H9 (cell line): ENCODE measurements at regions not wholly inside any gene's neighbourhood (a gene's known extent, or its start where the extent isn't known, plus 50 kb on each side); places are given as distances from the start of the nearest gene placed in this dataset.
"Not testable (repeated sequence)": the region's sequence is repeated elsewhere in the genome, so short reads cannot be mapped to it uniquely, and the experiment has no call there.

ENCODE experiments used
- DNase-seq: peaks from one replicate; pipeline ENCODE4 v3.0.0-alpha.2; 2017
- H2AFZ ChIP-seq: one replicate; pipeline ENCODE4 v1.6.1; 2013; ENCODE audit warnings: mild to moderate bottlenecking, low read length, control low read depth, moderate library complexity
- H2AK5ac ChIP-seq: 2 replicates; pipeline ENCODE4 v1.6.1; 2013; ENCODE audit warnings: low read length, control low read depth, mixed read lengths; ENCODE audit not compliant: insufficient read length
- H2BK120ac ChIP-seq: one replicate; pipeline ENCODE4 v1.6.1; 2013; ENCODE audit warnings: low read depth, mild to moderate bottlenecking, low read length, control low read depth, inconsistent platforms; ENCODE audit not compliant: poor library complexity, severe bottlenecking
- H2BK12ac ChIP-seq: 2 replicates; pipeline ENCODE4 v1.6.1; 2013; ENCODE audit warnings: low read length, control low read depth, mixed read lengths, low read depth; ENCODE audit not compliant: insufficient read length
- H2BK15ac ChIP-seq: 2 replicates; pipeline ENCODE4 v1.6.1; 2013; ENCODE audit warnings: low read depth, low read length, control low read depth
- H2BK20ac ChIP-seq: one replicate; pipeline ENCODE4 v1.6.1; 2013; ENCODE audit warnings: low read depth, mild to moderate bottlenecking, low read length, control low read depth, inconsistent platforms; ENCODE audit not compliant: poor library complexity, severe bottlenecking
- H2BK5ac ChIP-seq: 2 replicates; pipeline ENCODE4 v1.6.1; 2013; ENCODE audit warnings: low read length, control low read depth, mixed read lengths; ENCODE audit not compliant: insufficient read length
- H3K14ac ChIP-seq: 2 replicates; pipeline ENCODE4 v1.6.1; 2013; ENCODE audit warnings: low read length, control low read depth; ENCODE audit not compliant: insufficient read depth
- H3K18ac ChIP-seq: 2 replicates; pipeline ENCODE4 v1.6.1; 2013; ENCODE audit warnings: low read depth, mild to moderate bottlenecking, mixed read lengths, low read length, control low read depth; ENCODE audit not compliant: insufficient read length
- H3K23ac ChIP-seq: 2 replicates; pipeline ENCODE4 v1.6.1; 2013; ENCODE audit warnings: low read length, control low read depth, mixed read lengths, low read depth; ENCODE audit not compliant: insufficient read length
- H3K23me2 ChIP-seq: 2 replicates; pipeline ENCODE4 v1.6.1; 2013; ENCODE audit warnings: low read depth, mild to moderate bottlenecking, mixed read lengths, low read length, control low read depth; ENCODE audit not compliant: insufficient read length, poor library complexity, severe bottlenecking
- H3K27ac ChIP-seq: 2 replicates; pipeline ENCODE4 v1.5.1; 2013; ENCODE audit warnings: low read length, control low read depth, mixed read lengths, low read depth; ENCODE audit not compliant: insufficient read length
- H3K27me3 ChIP-seq: 2 replicates; pipeline ENCODE4 v1.6.1; 2013; ENCODE audit warnings: low read length, control low read depth, inconsistent platforms; ENCODE audit not compliant: insufficient read depth
- H3K4ac ChIP-seq: 2 replicates; pipeline ENCODE4 v1.6.1; 2013; ENCODE audit warnings: low read depth, mild to moderate bottlenecking, control low read depth, inconsistent platforms, low read length, moderate library complexity
- H3K4me1 ChIP-seq: 2 replicates; pipeline ENCODE4 v1.6.1; 2013; ENCODE audit warnings: low read length, control low read depth, inconsistent platforms; ENCODE audit not compliant: insufficient read depth
- H3K4me2 ChIP-seq: 2 replicates; pipeline ENCODE4 v1.6.1; 2013; ENCODE audit warnings: low read length, control low read depth, mixed read lengths; ENCODE audit not compliant: insufficient read length, insufficient read depth
- H3K56ac ChIP-seq: 2 replicates; pipeline ENCODE4 v1.6.1; 2013; ENCODE audit warnings: low read depth, mild to moderate bottlenecking, mixed read lengths, low read length, control low read depth; ENCODE audit not compliant: insufficient read length
- H3K79me1 ChIP-seq: 2 replicates; pipeline ENCODE4 v1.6.1; 2013; ENCODE audit warnings: low read depth, mild to moderate bottlenecking, moderate library complexity, low read length, control low read depth, inconsistent platforms; ENCODE audit not compliant: insufficient read depth, poor library complexity, severe bottlenecking
- H3K79me2 ChIP-seq: 2 replicates; pipeline ENCODE4 v1.6.1; 2013; ENCODE audit warnings: low read length, control low read depth, inconsistent platforms; ENCODE audit not compliant: insufficient read depth
- H3K9ac ChIP-seq: 2 replicates; pipeline ENCODE4 v1.6.1; 2013; ENCODE audit warnings: low read length, control low read depth, mixed read lengths; ENCODE audit not compliant: insufficient read length; ENCODE audit errors: extremely low read depth
- H3K9me3 ChIP-seq: one replicate; pipeline ENCODE4 v1.6.1; 2013; ENCODE audit warnings: low read depth, low read length, inconsistent platforms; ENCODE audit not compliant: control insufficient read depth
- H3T11ph ChIP-seq: one replicate; pipeline ENCODE4 v1.6.1; 2013; ENCODE audit warnings: mild to moderate bottlenecking, low read length, control low read depth, inconsistent platforms
- H4K20me1 ChIP-seq: one replicate; pipeline ENCODE4 v1.6.1; 2013; ENCODE audit not compliant: control insufficient read depth, insufficient read length, insufficient read depth
- H4K5ac ChIP-seq: 2 replicates; pipeline ENCODE4 v1.6.1; 2013; ENCODE audit warnings: low read depth, mild to moderate bottlenecking, mixed read lengths, low read length, control low read depth; ENCODE audit not compliant: insufficient read length
- H4K8ac ChIP-seq: replicated peaks from 2 replicates; pipeline ENCODE4 v1.6.1; 2013; ENCODE audit warnings: low read length, control low read depth, mixed read lengths, low read depth; ENCODE audit not compliant: insufficient read length
- H4K91ac ChIP-seq: 2 replicates; pipeline ENCODE4 v1.6.1; 2013; ENCODE audit warnings: low read depth, mild to moderate bottlenecking, moderate library complexity, mixed read lengths, low read length, control low read depth; ENCODE audit not compliant: insufficient read length
- H3K27ac Mint-ChIP-seq, 3 experiments: 2 replicates in 2 of 3; 3 replicates in 1 of 3; pipeline ENCODE4 v1.8.0; 2020 to 2021; ENCODE audit warnings: mixed read lengths in 3 of 3, mild to moderate bottlenecking in 1 of 3, moderate library complexity in 1 of 3
- H3K27me3 Mint-ChIP-seq: 2 replicates; pipeline ENCODE4 v1.8.0; 2021; ENCODE audit warnings: low read depth, mild to moderate bottlenecking, moderate library complexity, mixed read lengths
- H3K36me3 Mint-ChIP-seq, 3 experiments: 2 replicates in 2 of 3; 3 replicates in 1 of 3; pipeline ENCODE4 v1.8.0; 2020 to 2021; ENCODE audit warnings: low read depth in 3 of 3, mixed read lengths in 3 of 3; ENCODE audit not compliant: insufficient read depth in 1 of 3
- H3K4me1 Mint-ChIP-seq, 2 experiments: 2 replicates each; pipeline ENCODE4 v1.8.0; 2020; ENCODE audit warnings: mixed read lengths in 2 of 2
- H3K4me3 Mint-ChIP-seq, 2 experiments: 2 replicates in 1 of 2; 3 replicates in 1 of 2; pipeline ENCODE4 v1.8.0; 2020 to 2021; ENCODE audit warnings: mild to moderate bottlenecking in 2 of 2, mixed read lengths in 2 of 2, moderate library complexity in 1 of 2
- H3K9me3 Mint-ChIP-seq, 2 experiments: 2 replicates in 1 of 2; 3 replicates in 1 of 2; pipeline ENCODE4 v1.8.0; 2020; ENCODE audit warnings: mild to moderate bottlenecking in 2 of 2, mixed read lengths in 2 of 2, moderate library complexity in 1 of 2
- WGBS: extraction: QIAGEN DNeasy Blood & Tissue Kit; methylation state at CpG from one replicate; pipeline ENCODE4 v1.1.7; 2013; ENCODE audit warnings: missing lambda C conversion rate, low lambda C conversion rate, mixed read lengths; ENCODE audit not compliant: insufficient read length; ENCODE audit errors: extremely low coverage; 5-methylcytosine and 5-hydroxymethylcytosine counted together
- TF ChIP-seq, protein P1 (sequence below): fragments of 200-600 bp; sonication (generic); conservative IDR thresholded peaks from 3 replicates; pipeline ENCODE4 v1.8.0; 2021; ENCODE audit warnings: antibody characterized with exemption, mild to moderate bottlenecking

- H3K27ac Mint-ChIP-seq, result no peak overlapping the region
These were observed 101.7 kb upstream of the FMN2 start for GRCh38 chr1:239989990-239990389.

DNA sequence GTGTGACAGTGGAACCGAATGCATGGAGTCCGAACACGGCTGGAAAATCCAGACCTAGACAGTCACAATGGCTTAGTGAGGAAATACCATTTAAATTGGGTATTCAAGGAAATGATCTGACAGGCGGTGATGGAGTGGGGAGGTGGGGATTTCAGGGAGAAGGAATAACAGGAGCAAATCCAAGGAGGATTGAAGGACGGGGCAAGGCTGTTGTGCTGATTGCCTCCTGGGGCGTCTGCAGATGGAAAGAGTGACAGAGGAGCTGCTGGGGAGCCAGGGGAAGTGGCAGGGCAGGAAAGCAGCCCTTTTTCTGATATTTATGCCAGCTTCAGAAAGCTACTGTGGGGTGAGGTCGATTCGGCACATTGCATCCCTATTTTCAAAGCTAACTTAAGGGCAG lies 99.1 kb upstream of the FMN2 start:
- H2AK5ac ChIP-seq, H4K5ac ChIP-seq, H2AFZ ChIP-seq, H3K4me1 ChIP-seq, H4K91ac ChIP-seq, H3K4me2 ChIP-seq, H3K9me3 ChIP-seq, H3K4me3 Mint-ChIP-seq, H2BK120ac ChIP-seq, H3K9ac ChIP-seq, H3K27ac ChIP-seq, H2BK20ac ChIP-seq, H4K20me1 ChIP-seq, H3K14ac ChIP-seq, H3K36me3 Mint-ChIP-seq, DNase-seq, H3K23me2 ChIP-seq, H3K18ac ChIP-seq, H3K79me1 ChIP-seq, H3K27ac Mint-ChIP-seq, H3K27me3 ChIP-seq, H3K4ac ChIP-seq, H3K79me2 ChIP-seq, H3K4me1 Mint-ChIP-seq, H3K23ac ChIP-seq, H2BK15ac ChIP-seq, H3T11ph ChIP-seq, H4K8ac ChIP-seq, H3K9me3 Mint-ChIP-seq, H3K56ac ChIP-seq, H2BK5ac ChIP-seq, H2BK12ac ChIP-seq: not testable (repeated sequence)
- peaks cover 13% of the 10 kb centered on the region for H3K27me3 Mint-ChIP-seq
- no CpG with 5 or more reads among the region's 8 CpGs for WGBS

More at GRCh38 chr1:239989990-239990389, 101.7 kb upstream of the FMN2 start:
- peaks cover 5 to 12% (median 10%) of the 10 kb centered on the region in 3 experiments for H3K36me3 Mint-ChIP-seq
- Histone ChIP-seq H4K8ac (no peak overlapping the region), H2BK15ac (no peak overlapping the region), H3K23ac (no peak overlapping the region), H3K27ac (no peak overlapping the region), H3K27me3 (no peaks in the 10 kb centered on the region), H3K4ac (no peak overlapping the region), H3K14ac (no peak overlapping the region), H2AFZ (no peak overlapping the region), H3K9me3 (peaks cover 9% of the 10 kb centered on the region), H4K91ac (no peak overlapping the region), H3K23me2 (no peaks in the 10 kb centered on the region), H3T11ph (no peak overlapping the region), H2BK5ac (no peak overlapping the region), H3K79me2 (no peaks in the 10 kb centered on the region), H2BK20ac (no peak overlapping the region), H3K4me2 (no peak overlapping the region), H3K4me1 (no peaks in the 10 kb centered on the region), H3K9ac (no peak overlapping the region), H4K5ac (no peak overlapping the region), H3K18ac (no peak overlapping the region), H2AK5ac (no peak overlapping the region), H3K56ac (no peak overlapping the region), H3K79me1 (no peaks in the 10 kb centered on the region), H2BK12ac (no peak overlapping the region), H4K20me1 (no peaks in the 10 kb centered on the region), H2BK120ac (no peak overlapping the region)
- H3K4me1 Mint-ChIP-seq, result no peaks in the 10 kb centered on the region
- H3K4me3 Mint-ChIP-seq, result no peak overlapping the region
- DNase-seq, result no peak
- TF ChIP-seq, protein P1, sequence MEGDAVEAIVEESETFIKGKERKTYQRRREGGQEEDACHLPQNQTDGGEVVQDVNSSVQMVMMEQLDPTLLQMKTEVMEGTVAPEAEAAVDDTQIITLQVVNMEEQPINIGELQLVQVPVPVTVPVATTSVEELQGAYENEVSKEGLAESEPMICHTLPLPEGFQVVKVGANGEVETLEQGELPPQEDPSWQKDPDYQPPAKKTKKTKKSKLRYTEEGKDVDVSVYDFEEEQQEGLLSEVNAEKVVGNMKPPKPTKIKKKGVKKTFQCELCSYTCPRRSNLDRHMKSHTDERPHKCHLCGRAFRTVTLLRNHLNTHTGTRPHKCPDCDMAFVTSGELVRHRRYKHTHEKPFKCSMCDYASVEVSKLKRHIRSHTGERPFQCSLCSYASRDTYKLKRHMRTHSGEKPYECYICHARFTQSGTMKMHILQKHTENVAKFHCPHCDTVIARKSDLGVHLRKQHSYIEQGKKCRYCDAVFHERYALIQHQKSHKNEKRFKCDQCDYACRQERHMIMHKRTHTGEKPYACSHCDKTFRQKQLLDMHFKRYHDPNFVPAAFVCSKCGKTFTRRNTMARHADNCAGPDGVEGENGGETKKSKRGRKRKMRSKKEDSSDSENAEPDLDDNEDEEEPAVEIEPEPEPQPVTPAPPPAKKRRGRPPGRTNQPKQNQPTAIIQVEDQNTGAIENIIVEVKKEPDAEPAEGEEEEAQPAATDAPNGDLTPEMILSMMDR, result no peak
- no peaks in the 10 kb centered on the region; the same call in 1 of the 2 replicates for H3K27me3 Mint-ChIP-seq
- no CpG with 5 or more reads among the region's 2 CpGs for WGBS
- H3K9me3 Mint-ChIP-seq, result peaks cover 17 to 23% of the 10 kb centered on the region in 2 experiments
